Tibial nerve (tissue), 4 donors: ENCODE measurements at regions not wholly inside any gene's neighbourhood (a gene's known extent, or its start where the extent isn't known, plus 50 kb on each side); places are given as distances from the start of the nearest gene placed in this dataset.

Experiments
- DNase-seq, 2 donors: peaks; one replicate each; pipeline ENCODE4 v3.0.0-alpha.2; 2019; ENCODE audit warnings: low spot score in 2 of 2
- H3K27ac ChIP-seq, 4 donors: fragments of 200-600 bp; sonication (generic) in 3 of 4; one replicate each; pipeline ENCODE4 v1.5.1; 2017 to 2019; ENCODE audit warnings: mild to moderate bottlenecking in 1 of 4
- H3K27me3 ChIP-seq, 2 donors: fragments of 200-600 bp; sonication (generic) in 1 of 2; one replicate each; pipeline versions ENCODE4 v1.5.1 to v1.6.0; 2017 to 2019
- H3K36me3 ChIP-seq, 3 donors: fragments of 200-600 bp; sonication (generic); one replicate each; pipeline ENCODE4 v1.5.1; 2018 to 2019
- H3K4me1 ChIP-seq, 4 donors: fragments of 200-600 bp; sonication (generic) in 3 of 4; one replicate each; pipeline ENCODE4 v1.5.1; 2017 to 2019
- H3K4me3 ChIP-seq, 4 donors: fragments of 200-600 bp; sonication (generic) in 3 of 4; one replicate each; pipeline ENCODE4 v1.5.1; 2017 to 2019; ENCODE audit warnings: mild to moderate bottlenecking in 1 of 4, moderate library complexity in 1 of 4
- H3K9me3 ChIP-seq, 4 donors: fragments of 200-600 bp; sonication (generic) in 3 of 4; one replicate each; pipeline ENCODE4 v1.5.1; 2017 to 2019
- EP300 ChIP-seq, 2 donors: sonication (generic); formaldehyde crosslinking; IDR thresholded peaks; one replicate each; pipeline ENCODE4 v1.6.1; 2017; ENCODE audit warnings: antibody characterized with exemption in 2 of 2, mild to moderate bottlenecking in 1 of 2
- POLR2A ChIP-seq, 2 donors: fragments of 450-650 bp; IDR thresholded peaks; one replicate each; pipeline ENCODE4 v1.6.1; 2017; ENCODE audit warnings: antibody characterized with exemption in 2 of 2, mild to moderate bottlenecking in 2 of 2, moderate library complexity in 2 of 2
- WGBS, 2 donors: methylation state at CpG; one replicate each; pipeline ENCODE4 v1.1.5; 2018; 5-methylcytosine and 5-hydroxymethylcytosine counted together
- TF ChIP-seq, protein P1 (sequence below), 5 experiments: fragments of 200-600 bp in 3 of 5; fragments of 450-650 bp in 2 of 5; sonication (generic) in 3 of 5; IDR thresholded peaks; one replicate each; pipeline ENCODE4 v1.5.1; 2016 to 2019; ENCODE audit warnings: antibody characterized with exemption in 5 of 5, mild to moderate bottlenecking in 3 of 5, moderate library complexity in 2 of 5

DNA sequence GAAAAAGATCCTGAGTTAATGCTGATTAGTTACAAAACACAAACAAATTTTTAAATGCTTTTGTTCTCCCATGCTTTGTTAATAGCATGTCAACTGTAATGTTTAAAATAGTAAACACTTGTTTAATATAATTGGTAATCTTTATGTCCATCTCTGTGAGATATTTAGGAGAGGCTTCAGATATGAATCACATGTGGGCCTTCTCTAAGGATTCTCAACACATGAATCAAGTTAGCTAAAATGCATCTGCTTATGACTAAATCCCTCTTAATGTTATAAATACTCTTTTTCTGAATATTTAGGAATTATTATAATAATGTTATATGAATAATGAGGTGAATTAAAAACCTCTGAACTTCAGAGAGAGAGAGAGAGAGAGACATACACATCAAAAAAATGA is 345.9 kb upstream of the MANEA start:
- Histone ChIP-seq H3K4me3 (no peak overlapping the region), H3K4me1 (no peaks in the 10 kb centered on the region), H3K27me3 (no peaks in the 10 kb centered on the region), H3K27ac (no peak overlapping the region), H3K36me3 (no peaks in the 10 kb centered on the region), H3K9me3 (no peaks in the 10 kb centered on the region)
- TF ChIP-seq, protein P1, sequence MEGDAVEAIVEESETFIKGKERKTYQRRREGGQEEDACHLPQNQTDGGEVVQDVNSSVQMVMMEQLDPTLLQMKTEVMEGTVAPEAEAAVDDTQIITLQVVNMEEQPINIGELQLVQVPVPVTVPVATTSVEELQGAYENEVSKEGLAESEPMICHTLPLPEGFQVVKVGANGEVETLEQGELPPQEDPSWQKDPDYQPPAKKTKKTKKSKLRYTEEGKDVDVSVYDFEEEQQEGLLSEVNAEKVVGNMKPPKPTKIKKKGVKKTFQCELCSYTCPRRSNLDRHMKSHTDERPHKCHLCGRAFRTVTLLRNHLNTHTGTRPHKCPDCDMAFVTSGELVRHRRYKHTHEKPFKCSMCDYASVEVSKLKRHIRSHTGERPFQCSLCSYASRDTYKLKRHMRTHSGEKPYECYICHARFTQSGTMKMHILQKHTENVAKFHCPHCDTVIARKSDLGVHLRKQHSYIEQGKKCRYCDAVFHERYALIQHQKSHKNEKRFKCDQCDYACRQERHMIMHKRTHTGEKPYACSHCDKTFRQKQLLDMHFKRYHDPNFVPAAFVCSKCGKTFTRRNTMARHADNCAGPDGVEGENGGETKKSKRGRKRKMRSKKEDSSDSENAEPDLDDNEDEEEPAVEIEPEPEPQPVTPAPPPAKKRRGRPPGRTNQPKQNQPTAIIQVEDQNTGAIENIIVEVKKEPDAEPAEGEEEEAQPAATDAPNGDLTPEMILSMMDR (IDR thresholded peaks at IDR 0.05) = no peak
- TF ChIP-seq POLR2A (IDR thresholded peaks at IDR 0.05) = no peak
- TF ChIP-seq EP300 (IDR thresholded peaks at IDR 0.05) = no peak
- DNase-seq = no peak

DNA sequence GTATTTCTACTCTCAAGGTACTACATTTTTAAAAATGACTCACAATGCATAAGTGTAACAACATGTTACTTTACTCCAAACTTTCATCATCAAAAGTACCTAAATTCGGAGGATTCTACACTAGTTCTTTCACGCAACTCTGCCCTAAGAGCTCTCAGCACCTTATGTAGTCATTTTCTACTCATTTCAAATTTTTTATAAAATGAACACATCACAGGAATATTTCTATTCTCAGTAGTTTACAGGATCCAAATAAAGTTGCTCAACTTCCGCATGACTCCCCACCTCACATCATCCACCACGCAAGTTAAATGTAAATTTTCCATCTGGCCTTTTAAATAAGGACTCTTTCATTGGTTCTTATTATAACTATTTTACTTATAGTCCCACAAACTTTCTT is 344.9 kb upstream of the MANEA start:
- WGBS, 2 donors = 93% methylated on average over 4 of the region's 4 CpGs
- Histone ChIP-seq H3K4me3 (no peak overlapping the region), H3K9me3 (no peaks in the 10 kb centered on the region), H3K36me3 (no peaks in the 10 kb centered on the region), H3K4me1 (no peaks in the 10 kb centered on the region), H3K27ac (no peak overlapping the region), H3K27me3 (no peaks in the 10 kb centered on the region)
- no peak for TF ChIP-seq POLR2A (IDR thresholded peaks at IDR 0.05)
- TF ChIP-seq, protein P1 (IDR thresholded peaks at IDR 0.05) = no peak
- TF ChIP-seq EP300 (IDR thresholded peaks at IDR 0.05) = no peak
- no peak for DNase-seq

DNA sequence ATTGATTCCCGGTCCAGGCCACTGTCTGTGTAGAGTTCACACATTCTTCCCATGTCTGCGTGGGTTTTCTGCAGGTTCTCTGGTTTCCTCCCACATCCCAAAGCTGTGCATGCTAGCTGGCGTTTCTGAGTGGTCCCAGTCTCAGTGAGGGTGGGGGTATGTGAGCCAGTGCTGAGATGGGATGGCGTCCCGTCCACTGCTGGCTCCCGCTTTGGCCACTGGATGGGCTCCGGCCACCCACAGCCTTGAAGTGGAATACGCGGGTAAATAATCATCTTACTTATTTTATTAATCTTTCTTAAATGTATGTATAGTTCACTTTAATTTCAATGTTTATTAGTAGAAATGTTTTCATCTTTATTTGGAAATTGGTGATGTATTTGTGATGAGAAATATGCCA is 343.5 kb upstream of the MANEA start:
- WGBS, 2 donors = 88 to 93% methylated on average over 9 of the region's 9 CpGs
- no peaks in the 10 kb centered on the region for H3K4me1 ChIP-seq
- H3K4me3 ChIP-seq = no peak overlapping the region
- no peak overlapping the region for H3K27ac ChIP-seq
- no peak for DNase-seq
- TF ChIP-seq POLR2A (IDR thresholded peaks at IDR 0.05) (no peak), EP300 (IDR thresholded peaks at IDR 0.05) (no peak)
- TF ChIP-seq, protein P1 (IDR thresholded peaks at IDR 0.05) = no peak
- no peaks in the 10 kb centered on the region for H3K9me3 ChIP-seq
- no peaks in the 10 kb centered on the region for H3K36me3 ChIP-seq
- no peaks in the 10 kb centered on the region for H3K27me3 ChIP-seq

DNA sequence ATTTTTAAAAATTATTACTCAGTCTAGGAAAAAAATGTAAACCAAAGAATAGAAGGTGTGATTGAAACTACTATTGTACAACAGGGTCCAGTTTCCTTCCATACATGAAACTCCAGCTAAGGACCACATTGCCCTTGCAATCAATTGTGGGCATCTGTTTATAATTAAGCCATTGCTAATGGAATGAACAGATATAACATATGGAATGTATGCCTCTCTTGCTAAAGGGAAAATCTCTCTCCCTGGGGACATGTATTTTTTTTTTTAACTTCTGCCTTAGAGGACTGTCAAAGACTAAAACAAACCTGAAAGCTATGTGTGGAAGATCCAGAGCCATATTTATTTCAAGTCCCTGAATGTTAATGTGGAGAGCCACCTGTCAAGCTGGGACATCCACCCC is 336.8 kb upstream of the MANEA start:
- H3K27me3 ChIP-seq = no peaks in the 10 kb centered on the region
- TF ChIP-seq, protein P1 (IDR thresholded peaks at IDR 0.05) = no peak
- TF ChIP-seq EP300 (IDR thresholded peaks at IDR 0.05) (no peak), POLR2A (IDR thresholded peaks at IDR 0.05) (no peak)
- H3K36me3 ChIP-seq = no peaks in the 10 kb centered on the region
- DNase-seq = no peak
- H3K4me1 ChIP-seq = no peaks in the 10 kb centered on the region
- no peaks in the 10 kb centered on the region for H3K9me3 ChIP-seq
- no peak overlapping the region for H3K4me3 ChIP-seq
- no peak overlapping the region for H3K27ac ChIP-seq

DNA sequence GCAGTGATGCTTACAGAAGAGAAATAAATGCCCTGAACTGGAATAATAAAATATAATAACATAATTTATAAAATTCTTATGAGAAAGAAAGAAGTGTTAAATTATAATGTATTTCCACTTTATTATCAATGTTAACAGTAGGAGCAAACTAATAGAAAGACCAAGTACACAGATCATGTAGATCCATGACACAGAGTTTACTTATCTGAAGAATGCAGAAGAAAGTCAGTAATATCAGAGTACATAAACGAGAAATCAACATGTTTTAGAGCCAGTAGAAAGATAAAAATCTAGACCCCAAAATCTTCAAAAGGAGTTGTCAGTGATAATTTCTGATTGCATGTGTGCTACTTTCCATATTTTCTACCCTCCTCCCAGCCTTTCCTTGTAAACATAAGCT is 334.8 kb upstream of the MANEA start:
- no peaks in the 10 kb centered on the region for H3K36me3 ChIP-seq
- H3K9me3 ChIP-seq = no peaks in the 10 kb centered on the region
- H3K4me3 ChIP-seq = no peak overlapping the region
- no peak overlapping the region for H3K27ac ChIP-seq
- DNase-seq = no peak
- 64 to 71% methylated on average over 1 of the region's 1 CpG for WGBS, 2 donors
- no peak for TF ChIP-seq POLR2A (IDR thresholded peaks at IDR 0.05)
- TF ChIP-seq EP300 (IDR thresholded peaks at IDR 0.05) = no peak
- TF ChIP-seq, protein P1 (IDR thresholded peaks at IDR 0.05) = no peak
- H3K27me3 ChIP-seq = no peaks in the 10 kb centered on the region
- no peaks in the 10 kb centered on the region for H3K4me1 ChIP-seq
